HG02870 (cell line): ENCODE measurements at regions not wholly inside any gene's neighbourhood (a gene's known extent, or its start where the extent isn't known, plus 50 kb on each side); places are given as distances from the start of the nearest gene placed in this dataset.
"Not testable (repeated sequence)": the region's sequence is repeated elsewhere in the genome, so short reads cannot be mapped to it uniquely, and the experiment has no call there.

Experiments
- ATAC-seq: cut with Tn5 transposase; IDR thresholded peaks from one replicate; pipeline ENCODE4 v1.9.1; 2021; ENCODE audit warnings: mild to moderate bottlenecking, moderate library complexity; ENCODE audit not compliant: unreplicated experiment

- ATAC-seq: no peak
Measured at GRCh38 chr1:66455446-66455845, 78.5 kb upstream of the SGIP1 start.

- ATAC-seq: no peak
Measured at GRCh38 chr1:66460776-66461175, 73.2 kb upstream of the SGIP1 start.

- ATAC-seq: no peak
Measured at GRCh38 chr1:66462313-66462712, 71.6 kb upstream of the SGIP1 start.

GRCh38 chr1:66464351-66464750, 69.6 kb upstream of the SGIP1 start:
- no peak for ATAC-seq

GRCh38 chr1:66464802-66465201, 69.2 kb upstream of the SGIP1 start:
- ATAC-seq: no peak

- not testable (repeated sequence) for ATAC-seq
Measured at GRCh38 chr1:66466695-66467094, 67.3 kb upstream of the SGIP1 start.

- ATAC-seq: no peak
Measured at GRCh38 chr1:66468722-66469121, 65.2 kb upstream of the SGIP1 start.

GRCh38 chr1:66475940-66476339, 58.0 kb upstream of the SGIP1 start:
- ATAC-seq: no peak

GRCh38 chr1:66476774-66477173, 57.2 kb upstream of the SGIP1 start:
- no peak for ATAC-seq

- no peak for ATAC-seq
Measured at GRCh38 chr1:66478116-66478515, 55.8 kb upstream of the SGIP1 start.

- ATAC-seq: no peak
Measured at GRCh38 chr1:66480162-66480561, 53.8 kb upstream of the SGIP1 start.

GRCh38 chr1:66481215-66481614, 52.7 kb upstream of the SGIP1 start:
- not testable (repeated sequence) for ATAC-seq
